C4-2B (cell line): ENCODE measurements at regions not wholly inside any gene's neighbourhood (a gene's known extent, or its start where the extent isn't known, plus 50 kb on each side); places are given as distances from the start of the nearest gene placed in this dataset.

ENCODE experiments used
- CTCF ChIP-seq: fragments of 450-650 bp; conservative IDR thresholded peaks from 2 replicates; pipeline ENCODE4 v1.5.1; 2017; ENCODE audit warnings: mild to moderate bottlenecking
- ZFX ChIP-seq: fragments of 450-650 bp; IDR thresholded peaks from 2 replicates; pipeline ENCODE4 v1.6.1; 2017

- TF ChIP-seq CTCF: no peak
- TF ChIP-seq ZFX: no peak
Measured at GRCh38 chr2:133710613-133711012, 142.3 kb upstream of the NCKAP5 start.
